Body of pancreas (tissue), 4 donors: ENCODE measurements at regions not wholly inside any gene's neighbourhood (a gene's known extent, or its start where the extent isn't known, plus 50 kb on each side); places are given as distances from the start of the nearest gene placed in this dataset.

Experiments used
- ATAC-seq: fragments of 150-250 bp; one replicate; pipeline ENCODE4 v1.9.1; 2016
- DNase-seq, 4 donors: peaks; one replicate each; pipeline ENCODE4 v3.0.0-alpha.2; 2019
- H3K27ac ChIP-seq, 4 donors: fragments of 200-600 bp; sonication (generic); 1 replicate in 3 of 4; 2 replicates in 1 of 4; pipeline versions ENCODE4 v1.5.1 to v1.6.1; 2016 to 2019; ENCODE audit warnings: mild to moderate bottlenecking in 1 of 4, mixed read lengths in 1 of 4, moderate library complexity in 1 of 4
- H3K27me3 ChIP-seq, 2 donors: fragments of 200-600 bp; sonication (generic); one replicate each; pipeline ENCODE4 v1.6.0; 2016; ENCODE audit warnings: mild to moderate bottlenecking in 1 of 2
- H3K36me3 ChIP-seq, 2 donors: fragments of 200-600 bp; sonication (generic); replicated peaks in 1 of 2; 2 replicates each; pipeline ENCODE4 v1.5.1; 2016; ENCODE audit warnings: low read depth in 2 of 2; ENCODE audit not compliant: insufficient read depth in 1 of 2
- H3K4me1 ChIP-seq: fragments of 200-600 bp; sonication (generic); one replicate; pipeline ENCODE4 v1.6.0; 2016
- H3K4me3 ChIP-seq, 2 donors: fragments of 200-600 bp; sonication (generic); 1 replicate in 1 of 2; 2 replicates in 1 of 2; pipeline ENCODE4 v1.5.1; 2016 to 2019
- H3K9me3 ChIP-seq, 3 donors: fragments of 200-600 bp; sonication (generic); 1 replicate in 2 of 3; 2 replicates in 1 of 3; pipeline ENCODE4 v1.5.1; 2016
- POLR2A ChIP-seq, 3 donors: fragments of 450-650 bp; IDR thresholded peaks; one replicate each; pipeline ENCODE4 v1.6.1; 2016; ENCODE audit warnings: antibody characterized with exemption in 3 of 3, mild to moderate bottlenecking in 2 of 3
- WGBS, 2 donors: methylation state at CpG; one replicate each; pipeline ENCODE4 v1.1.5; 2017; 5-methylcytosine and 5-hydroxymethylcytosine counted together
- intact Hi-C: fragments of 100-400 bp; cut with DNase I; formaldehyde crosslinking; loops from one replicate; pipeline ENCODE4 v1.15.1; 2023
- TF ChIP-seq, protein P1 (sequence below), 7 experiments: fragments of 450-650 bp in 4 of 7; fragments of 200-600 bp in 3 of 7; sonication (generic) in 3 of 7; IDR thresholded peaks; one replicate each; pipeline ENCODE4 v1.5.1; 2016 to 2019; ENCODE audit warnings: antibody characterized with exemption in 7 of 7

GRCh38 chr18:56269958-56270357 is 368.4 kb downstream of the TXNL1 start:
- intact Hi-C loops: no loop called here
- TF ChIP-seq POLR2A (IDR thresholded peaks at IDR 0.05): no peak
- TF ChIP-seq, protein P1, sequence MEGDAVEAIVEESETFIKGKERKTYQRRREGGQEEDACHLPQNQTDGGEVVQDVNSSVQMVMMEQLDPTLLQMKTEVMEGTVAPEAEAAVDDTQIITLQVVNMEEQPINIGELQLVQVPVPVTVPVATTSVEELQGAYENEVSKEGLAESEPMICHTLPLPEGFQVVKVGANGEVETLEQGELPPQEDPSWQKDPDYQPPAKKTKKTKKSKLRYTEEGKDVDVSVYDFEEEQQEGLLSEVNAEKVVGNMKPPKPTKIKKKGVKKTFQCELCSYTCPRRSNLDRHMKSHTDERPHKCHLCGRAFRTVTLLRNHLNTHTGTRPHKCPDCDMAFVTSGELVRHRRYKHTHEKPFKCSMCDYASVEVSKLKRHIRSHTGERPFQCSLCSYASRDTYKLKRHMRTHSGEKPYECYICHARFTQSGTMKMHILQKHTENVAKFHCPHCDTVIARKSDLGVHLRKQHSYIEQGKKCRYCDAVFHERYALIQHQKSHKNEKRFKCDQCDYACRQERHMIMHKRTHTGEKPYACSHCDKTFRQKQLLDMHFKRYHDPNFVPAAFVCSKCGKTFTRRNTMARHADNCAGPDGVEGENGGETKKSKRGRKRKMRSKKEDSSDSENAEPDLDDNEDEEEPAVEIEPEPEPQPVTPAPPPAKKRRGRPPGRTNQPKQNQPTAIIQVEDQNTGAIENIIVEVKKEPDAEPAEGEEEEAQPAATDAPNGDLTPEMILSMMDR (IDR thresholded peaks at IDR 0.05): no peak
- Histone ChIP-seq H3K27me3 (no peaks in the 10 kb centered on the region), H3K36me3 (no peaks in the 10 kb centered on the region), H3K27ac (no peak overlapping the region), H3K9me3 (no peaks in the 10 kb centered on the region), H3K4me3 (no peak overlapping the region), H3K4me1 (no peaks in the 10 kb centered on the region)
- DNase-seq: no peak
- 88 to 96% methylated on average over 1 of the region's 1 CpG for WGBS, 2 donors
- no peak for ATAC-seq

DNA sequence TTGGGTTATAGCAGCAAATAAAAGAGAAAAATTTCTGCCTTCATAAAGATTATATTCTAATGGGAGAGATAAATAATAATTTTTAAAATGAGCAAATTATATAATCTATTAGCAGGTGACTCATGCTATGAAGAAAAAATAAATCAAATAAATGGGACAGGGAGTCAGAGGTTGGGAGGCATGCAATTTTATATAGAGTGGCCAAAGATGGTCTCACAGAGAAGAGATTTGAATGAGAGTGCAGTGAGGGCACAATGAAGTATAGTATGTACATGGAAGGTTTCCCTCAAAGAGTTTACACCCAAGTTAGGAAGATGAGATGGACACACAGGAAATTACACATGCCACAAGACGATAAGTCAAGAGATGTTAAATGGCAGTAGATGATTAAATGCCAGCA is 369.4 kb downstream of the TXNL1 start:
- Histone ChIP-seq H3K27ac (no peak overlapping the region), H3K4me3 (no peak overlapping the region), H3K27me3 (no peaks in the 10 kb centered on the region), H3K36me3 (no peaks in the 10 kb centered on the region), H3K9me3 (no peaks in the 10 kb centered on the region), H3K4me1 (no peaks in the 10 kb centered on the region)
- WGBS, 2 donors: 91 to 94% methylated on average over 1 of the region's 1 CpG
- DNase-seq (no peak), ATAC-seq (no peak)
- intact Hi-C loops: no loop called here
- TF ChIP-seq, protein P1 (IDR thresholded peaks at IDR 0.05): no peak
- no peak for TF ChIP-seq POLR2A (IDR thresholded peaks at IDR 0.05)

DNA sequence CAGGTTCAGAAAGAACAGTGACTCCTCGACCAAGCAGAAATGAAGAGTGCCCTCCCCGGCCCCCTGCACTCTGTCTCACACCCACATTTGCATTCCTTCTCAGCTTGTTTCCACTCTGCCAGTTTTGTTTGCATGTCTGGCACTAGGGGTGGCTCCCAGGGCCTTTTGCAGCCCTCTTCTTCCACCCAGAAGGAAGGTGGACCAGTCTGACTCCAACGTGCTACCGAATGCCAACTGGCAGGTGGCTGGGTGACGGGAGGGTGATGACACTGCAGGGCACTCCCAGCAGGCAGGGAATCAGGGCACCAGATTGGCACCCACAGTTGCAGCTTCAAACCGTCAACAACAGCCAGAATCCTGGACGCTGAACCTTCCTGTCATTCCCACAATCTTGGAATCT is 371.1 kb downstream of the TXNL1 start:
- WGBS, 2 donors: 81 to 84% methylated on average over 7 of the region's 7 CpGs
- ATAC-seq: no peak
- intact Hi-C loops: no loop called here

GRCh38 chr18:56258178-56258577 is 380.2 kb downstream of the TXNL1 start:
- Histone ChIP-seq H3K27ac (no peak overlapping the region), H3K27me3 (no peaks in the 10 kb centered on the region), H3K4me3 (no peak overlapping the region), H3K36me3 (no peaks in the 10 kb centered on the region), H3K4me1 (no peaks in the 10 kb centered on the region), H3K9me3 (no peaks in the 10 kb centered on the region)
- ATAC-seq: no peak
- intact Hi-C loops: no loop called here
- no peak for DNase-seq
- TF ChIP-seq POLR2A (IDR thresholded peaks at IDR 0.05): no peak
- TF ChIP-seq, protein P1 (IDR thresholded peaks at IDR 0.05): no peak
- WGBS, 2 donors: 40 to 69% methylated on average over 3 of the region's 3 CpGs

More for the DNA sequence above, 371.1 kb downstream of the TXNL1 start:
- H3K27me3 ChIP-seq: no peaks in the 10 kb centered on the region
- H3K27ac ChIP-seq: no peak overlapping the region
- H3K36me3 ChIP-seq: no peaks in the 10 kb centered on the region
- no peak overlapping the region for H3K4me3 ChIP-seq
- DNase-seq: no peak
- no peaks in the 10 kb centered on the region for H3K9me3 ChIP-seq
- no peaks in the 10 kb centered on the region for H3K4me1 ChIP-seq
- TF ChIP-seq POLR2A (IDR thresholded peaks at IDR 0.05): no peak
- TF ChIP-seq, protein P1 (IDR thresholded peaks at IDR 0.05): no peak

DNA sequence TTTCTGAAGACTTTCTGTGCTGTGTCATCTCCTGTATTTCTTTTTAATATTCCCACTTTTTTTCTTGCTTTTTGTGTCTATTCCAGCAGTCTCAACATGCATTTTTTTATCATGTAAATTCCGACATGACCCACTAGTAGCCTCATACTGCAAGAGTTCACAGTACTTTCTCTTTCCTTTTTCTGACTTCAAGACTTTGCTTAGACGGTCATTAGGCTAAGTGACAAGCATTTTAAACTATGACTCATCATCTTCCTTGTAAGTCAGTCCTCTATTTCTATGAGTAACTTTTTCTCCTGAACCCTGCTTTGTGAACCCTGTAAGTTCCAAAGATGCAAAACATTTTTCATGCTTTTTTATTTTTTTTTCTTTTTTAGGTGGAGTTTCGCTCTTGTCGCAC is 381.2 kb downstream of the TXNL1 start:
- ATAC-seq (peak; percentile 48), DNase-seq (no peak)
- no peak overlapping the region for H3K27ac ChIP-seq
- 75 to 84% methylated on average over 4 of the region's 4 CpGs for WGBS, 2 donors
- no peaks in the 10 kb centered on the region for H3K9me3 ChIP-seq
- no peaks in the 10 kb centered on the region for H3K4me1 ChIP-seq
- no peaks in the 10 kb centered on the region for H3K27me3 ChIP-seq
- no peak overlapping the region for H3K4me3 ChIP-seq
- intact Hi-C loops: no loop called here
- no peaks in the 10 kb centered on the region for H3K36me3 ChIP-seq
- no peak for TF ChIP-seq POLR2A (IDR thresholded peaks at IDR 0.05)
- TF ChIP-seq, protein P1 (IDR thresholded peaks at IDR 0.05): no peak
